GM19324 (cell line): ENCODE measurements at regions not wholly inside any gene's neighbourhood (a gene's known extent, or its start where the extent isn't known, plus 50 kb on each side); places are given as distances from the start of the nearest gene placed in this dataset.

Source experiments
- ATAC-seq: cut with Tn5 transposase; IDR thresholded peaks from one replicate; pipeline ENCODE4 v1.9.1; 2021; ENCODE audit warnings: mild to moderate bottlenecking, moderate library complexity; ENCODE audit not compliant: unreplicated experiment, low FRiP score

DNA sequence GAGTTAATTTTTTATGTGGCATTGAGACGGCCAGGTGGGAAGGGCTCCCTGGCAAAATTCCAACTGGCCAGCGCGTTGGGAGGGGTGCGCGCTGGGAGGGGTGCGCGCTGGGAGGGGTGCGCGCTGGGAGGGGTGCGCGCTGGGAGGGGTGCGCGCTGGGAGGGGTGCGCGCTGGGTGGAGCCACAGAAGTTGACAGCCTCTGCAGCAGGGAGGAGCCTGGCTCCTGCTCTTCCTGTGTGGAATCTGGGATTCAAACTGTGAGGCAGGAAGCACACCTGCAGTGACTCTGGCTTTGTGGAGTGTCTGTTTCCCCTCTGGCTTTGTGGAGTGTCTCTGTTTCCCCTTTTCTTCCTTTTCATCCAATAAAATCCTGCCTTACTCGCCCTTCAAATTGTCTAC lies 147.9 kb upstream of the CBLN2 start:
- ATAC-seq = no peak

GRCh38 chr18:72687736-72688135 lies 143.6 kb upstream of the CBLN2 start:
- ATAC-seq = no peak

GRCh38 chr18:72675394-72675793 lies 131.3 kb upstream of the CBLN2 start:
- ATAC-seq = no peak

DNA sequence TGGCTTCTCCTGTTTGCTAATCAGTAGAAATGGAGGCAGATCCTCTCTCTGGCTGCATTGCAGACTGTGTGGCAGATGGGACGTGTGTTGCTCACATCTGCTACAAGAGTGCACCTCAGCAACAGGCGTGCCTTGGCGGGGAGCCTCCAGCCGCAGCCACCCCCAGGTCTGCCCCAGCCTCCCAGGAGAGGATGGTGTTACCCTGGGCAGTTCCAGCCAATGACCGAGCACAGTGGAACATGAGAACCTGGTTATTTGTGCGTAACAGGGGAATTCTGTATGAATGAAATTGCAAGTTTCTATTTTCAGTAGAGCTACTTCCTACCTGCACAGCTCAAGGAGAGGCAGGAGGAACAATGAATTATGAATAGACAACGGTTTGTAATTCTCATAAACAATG lies 130.6 kb upstream of the CBLN2 start:
- ATAC-seq = peak; percentile 73

GRCh38 chr18:72673242-72673641 lies 129.1 kb upstream of the CBLN2 start:
- ATAC-seq = no peak

- no peak for ATAC-seq
Observed at GRCh38 chr18:72672364-72673184, 128.4 kb upstream of the CBLN2 start.

- ATAC-seq = no peak
Observed at GRCh38 chr18:72667932-72668331, 123.8 kb upstream of the CBLN2 start.

DNA sequence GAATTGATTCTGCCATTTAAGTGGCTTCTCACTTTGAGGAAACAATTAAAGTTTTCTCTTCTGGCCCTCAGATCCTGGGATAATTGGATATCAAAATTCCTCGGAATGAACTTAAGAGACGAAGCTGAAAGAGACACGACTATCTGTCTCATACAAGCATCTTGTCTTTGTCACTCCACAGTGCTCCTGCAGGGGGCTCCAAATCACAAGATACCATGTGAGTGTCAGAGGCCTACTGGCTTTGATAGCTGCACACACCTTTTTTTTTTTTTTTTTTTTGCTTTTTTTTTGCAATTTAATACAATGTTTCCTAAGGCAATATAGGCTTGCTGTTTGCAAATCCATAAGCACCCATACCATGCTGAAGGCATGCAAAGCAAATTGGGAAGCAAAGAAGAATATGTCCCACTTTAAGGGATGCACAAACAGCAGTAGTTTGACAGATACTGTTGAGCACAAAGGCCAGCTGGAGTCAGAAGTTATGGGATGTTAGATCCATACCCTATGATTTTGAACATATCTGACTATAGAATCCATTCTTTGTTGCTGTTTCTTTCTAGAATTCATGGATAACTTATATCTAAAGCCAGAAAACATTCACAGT lies 109.0 kb upstream of the CBLN2 start:
- ATAC-seq = peak; percentile 69

- no peak for ATAC-seq
Observed at GRCh38 chr18:72651033-72651432, 106.9 kb upstream of the CBLN2 start.

DNA sequence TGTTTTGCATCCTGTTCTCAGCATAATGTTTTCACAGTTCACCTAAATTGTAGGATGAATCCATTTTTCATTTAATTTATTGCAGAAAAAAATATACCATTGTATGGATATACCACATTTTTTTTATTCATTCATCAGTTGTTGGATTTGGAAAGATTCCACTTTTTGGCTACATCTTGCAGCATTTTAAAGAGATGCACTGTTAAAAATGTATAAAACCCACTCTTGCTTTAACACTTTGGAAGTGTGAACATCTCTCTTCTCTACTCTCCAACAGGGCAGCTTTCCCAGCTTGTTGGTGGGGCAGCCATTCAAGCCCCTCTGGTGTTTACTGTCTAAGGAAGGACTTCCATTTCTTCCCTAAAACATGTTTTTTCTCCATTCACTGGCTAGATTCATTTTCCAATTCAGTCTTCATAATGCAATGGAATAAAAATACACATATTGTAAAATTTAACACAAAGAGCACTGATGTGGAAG lies 104.4 kb upstream of the CBLN2 start:
- no peak for ATAC-seq

DNA sequence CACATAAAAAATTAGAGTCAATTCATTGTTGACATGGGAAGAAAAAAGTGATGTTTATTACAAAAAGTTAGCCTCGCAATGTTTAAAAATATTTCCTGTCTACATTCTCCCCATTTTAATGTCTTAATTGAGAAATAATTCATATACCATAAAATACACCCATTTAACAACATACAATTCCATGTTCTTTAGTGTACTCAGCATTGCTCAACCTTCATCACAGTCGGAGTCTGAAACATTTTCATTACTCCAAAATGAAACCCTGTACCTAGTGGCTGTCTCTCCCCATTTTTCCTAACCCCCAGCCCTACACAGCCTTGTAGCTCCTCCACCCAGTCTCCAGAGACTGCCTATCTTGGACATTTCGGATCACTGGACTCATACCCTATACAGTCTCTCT lies 103.9 kb upstream of the CBLN2 start:
- no peak for ATAC-seq

GRCh38 chr18:72640557-72640956 lies 96.4 kb upstream of the CBLN2 start:
- no peak for ATAC-seq

DNA sequence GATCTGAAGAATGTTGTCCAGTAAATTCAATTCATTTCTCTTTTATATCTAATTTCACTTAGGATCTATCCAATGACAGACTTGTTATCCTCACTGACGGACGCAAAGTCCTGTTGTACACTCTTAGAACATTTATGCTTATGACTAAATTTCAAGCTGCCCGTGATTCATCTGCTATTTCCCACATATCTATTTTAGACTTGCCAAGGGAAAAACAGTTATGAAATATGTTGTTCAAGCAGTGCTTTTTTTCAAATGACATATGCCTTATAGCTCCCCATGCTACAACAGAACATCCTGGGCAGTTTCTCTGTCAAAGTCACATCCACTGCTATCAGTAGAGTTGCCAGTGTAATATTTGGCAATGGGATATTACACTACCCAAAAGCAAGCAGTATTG lies 94.2 kb upstream of the CBLN2 start:
- no peak for ATAC-seq

GRCh38 chr18:72637721-72638120 lies 93.6 kb upstream of the CBLN2 start:
- ATAC-seq = no peak

DNA sequence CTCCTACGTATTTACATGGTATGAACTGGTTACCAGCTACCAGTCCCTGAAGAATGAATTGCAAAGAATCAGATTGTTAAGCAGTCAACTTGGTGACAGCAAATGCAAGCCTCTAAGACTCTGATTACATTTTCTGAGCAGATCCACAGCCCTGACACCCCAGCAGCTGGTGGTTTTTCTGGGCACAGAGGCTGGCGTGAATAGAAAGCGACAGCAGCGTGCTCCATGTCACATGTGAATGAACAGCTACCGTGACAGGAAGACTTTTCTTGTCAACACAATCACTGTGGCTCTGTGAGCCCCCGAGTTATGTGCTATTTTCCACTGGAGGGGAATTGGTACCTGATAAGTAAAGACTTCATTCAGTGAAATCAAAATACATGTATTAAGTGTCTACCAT lies 93.2 kb upstream of the CBLN2 start:
- no peak for ATAC-seq

DNA sequence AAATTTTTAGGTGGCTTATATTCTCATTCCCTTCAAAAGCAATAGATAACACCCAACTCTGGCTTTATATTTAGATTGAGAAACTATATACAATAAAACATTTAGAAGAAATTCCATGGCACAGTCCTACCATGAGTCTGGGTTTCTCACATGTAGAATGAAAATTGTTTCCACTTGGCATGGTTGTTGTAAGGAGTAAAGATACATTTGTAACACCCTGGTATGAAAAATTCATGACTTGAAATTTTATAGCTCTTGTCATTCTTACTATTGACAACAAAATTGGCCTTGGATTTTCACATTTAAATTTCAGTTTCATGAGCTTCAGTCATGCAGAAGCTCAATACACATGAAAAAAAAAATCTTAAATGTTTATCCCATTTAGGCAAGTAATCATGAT lies 92.5 kb upstream of the CBLN2 start:
- ATAC-seq = no peak

GRCh38 chr18:72634500-72634899 lies 90.4 kb upstream of the CBLN2 start:
- ATAC-seq = no peak

DNA sequence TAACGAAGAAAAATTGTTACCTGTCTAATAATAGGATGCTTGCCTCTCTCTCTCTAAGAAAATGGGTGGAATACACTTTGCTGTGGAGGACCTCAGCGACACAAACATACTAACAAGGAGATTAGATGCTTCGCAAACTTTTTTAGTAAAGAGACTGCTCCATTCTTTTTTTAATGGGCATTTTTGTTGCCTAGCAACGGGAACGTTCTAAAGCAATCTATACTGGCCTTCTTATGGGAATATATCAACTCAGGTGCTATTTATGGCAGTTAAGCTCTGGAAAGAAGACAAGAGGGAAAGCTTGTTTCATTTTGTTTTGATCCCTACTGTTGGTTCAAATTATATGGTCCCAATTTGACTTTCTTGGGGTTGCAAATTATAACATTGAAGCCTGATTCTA lies 86.8 kb upstream of the CBLN2 start:
- no peak for ATAC-seq

DNA sequence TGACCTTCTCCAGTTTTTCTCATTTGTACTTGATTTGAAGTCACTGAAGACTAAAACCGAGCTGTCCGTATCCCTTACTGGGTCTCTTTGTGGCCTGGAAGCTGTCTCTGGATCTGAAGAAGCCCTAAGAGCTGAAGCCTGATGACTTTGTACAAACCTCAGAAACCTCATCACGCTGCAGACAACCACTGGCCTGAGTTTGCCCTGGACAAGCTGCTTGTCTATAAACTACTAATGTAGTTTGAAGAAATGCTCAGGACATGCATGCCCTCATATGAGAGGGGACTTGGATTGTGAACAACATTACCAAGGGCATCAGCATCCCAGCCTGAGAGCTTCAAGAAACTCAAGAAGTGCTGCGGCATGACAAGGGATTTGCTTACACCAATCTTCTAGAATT lies 79.3 kb upstream of the CBLN2 start:
- ATAC-seq = no peak

DNA sequence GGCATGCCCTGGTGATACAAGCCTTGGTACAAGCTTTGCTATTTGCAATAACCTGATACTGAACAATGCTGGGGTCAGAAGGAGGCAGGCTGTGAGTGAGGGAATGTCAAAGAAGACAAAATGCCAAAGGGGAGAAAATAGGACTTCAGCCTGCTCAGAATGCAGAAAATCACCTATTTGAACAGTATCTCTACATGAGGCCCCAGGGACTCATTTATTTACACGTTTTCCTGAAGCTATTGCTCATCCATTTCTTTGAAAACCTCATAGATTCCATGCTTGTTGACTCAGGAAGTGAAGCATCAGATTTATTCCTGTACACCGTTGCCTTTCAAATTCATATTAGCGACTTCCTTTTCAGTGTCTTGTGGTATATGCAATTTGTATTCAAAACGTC lies 69.4 kb upstream of the CBLN2 start:
- no peak for ATAC-seq

- ATAC-seq = no peak
Observed at GRCh38 chr18:72612894-72613533, 68.9 kb upstream of the CBLN2 start.

DNA sequence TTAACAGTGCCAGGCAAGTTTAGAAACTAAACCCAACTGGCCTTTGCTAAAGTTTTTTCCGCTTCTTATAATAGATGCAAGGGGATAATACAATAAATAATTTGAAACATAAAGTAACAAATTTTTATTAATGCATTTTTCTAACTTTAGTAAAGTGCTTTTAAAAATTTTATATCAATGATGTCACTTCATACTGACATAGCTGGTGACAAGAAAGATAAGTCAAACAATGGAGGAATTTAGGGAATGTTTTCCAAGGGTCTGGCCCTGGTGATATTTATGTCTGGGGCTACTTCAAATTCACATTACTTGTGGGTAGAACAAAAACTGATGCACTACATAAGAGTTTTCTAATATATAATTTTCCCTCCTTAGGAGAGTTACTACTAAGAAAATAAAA lies 61.2 kb upstream of the CBLN2 start:
- no peak for ATAC-seq
